ENCODE measurements at regions not wholly inside any gene's neighbourhood (a gene's known extent, or its start where the extent isn't known, plus 50 kb on each side); places are given as distances from the start of the nearest gene placed in this dataset.
A peak's percentile ranks its signal among the peaks of the same experiment; 100 is the strongest.

GRCh38 chr4:166312166-166312565 is 439.1 kb downstream of the TLL1 start:
- no peak overlapping the region for H3K4me3 ChIP-seq
- ATAC-seq (no peak), DNase-seq (no peak)
- H3K4me1 ChIP-seq, result no peaks in the 10 kb centered on the region
- TF ChIP-seq, protein P1, sequence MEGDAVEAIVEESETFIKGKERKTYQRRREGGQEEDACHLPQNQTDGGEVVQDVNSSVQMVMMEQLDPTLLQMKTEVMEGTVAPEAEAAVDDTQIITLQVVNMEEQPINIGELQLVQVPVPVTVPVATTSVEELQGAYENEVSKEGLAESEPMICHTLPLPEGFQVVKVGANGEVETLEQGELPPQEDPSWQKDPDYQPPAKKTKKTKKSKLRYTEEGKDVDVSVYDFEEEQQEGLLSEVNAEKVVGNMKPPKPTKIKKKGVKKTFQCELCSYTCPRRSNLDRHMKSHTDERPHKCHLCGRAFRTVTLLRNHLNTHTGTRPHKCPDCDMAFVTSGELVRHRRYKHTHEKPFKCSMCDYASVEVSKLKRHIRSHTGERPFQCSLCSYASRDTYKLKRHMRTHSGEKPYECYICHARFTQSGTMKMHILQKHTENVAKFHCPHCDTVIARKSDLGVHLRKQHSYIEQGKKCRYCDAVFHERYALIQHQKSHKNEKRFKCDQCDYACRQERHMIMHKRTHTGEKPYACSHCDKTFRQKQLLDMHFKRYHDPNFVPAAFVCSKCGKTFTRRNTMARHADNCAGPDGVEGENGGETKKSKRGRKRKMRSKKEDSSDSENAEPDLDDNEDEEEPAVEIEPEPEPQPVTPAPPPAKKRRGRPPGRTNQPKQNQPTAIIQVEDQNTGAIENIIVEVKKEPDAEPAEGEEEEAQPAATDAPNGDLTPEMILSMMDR (IDR thresholded peaks at IDR 0.05), result no peak
- intact Hi-C loops (cut with DNase I), result no loop called here
- no peak overlapping the region for H3K27ac ChIP-seq
- H3K9me3 ChIP-seq, result no peaks in the 10 kb centered on the region
- no peaks in the 10 kb centered on the region for H3K36me3 ChIP-seq
- no peaks in the 10 kb centered on the region for H3K27me3 ChIP-seq

DNA sequence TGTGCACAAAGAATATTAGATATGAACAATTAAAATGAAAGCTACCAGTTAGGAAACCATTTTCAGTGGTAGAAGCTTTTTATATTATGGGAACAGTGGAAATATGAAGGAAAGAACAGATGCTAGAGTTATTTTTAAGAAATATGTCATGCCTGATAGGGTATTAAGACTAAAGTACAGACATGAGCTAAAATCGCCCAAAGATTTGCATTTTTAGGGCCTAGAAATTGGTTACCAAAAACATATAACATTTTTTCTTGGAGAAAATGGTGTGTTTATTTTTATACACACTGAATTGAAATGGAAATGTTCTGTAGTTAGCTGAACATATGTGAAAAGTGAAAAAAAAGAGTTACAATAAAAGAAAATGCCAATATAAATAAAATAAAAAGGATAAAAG is 441.9 kb downstream of the TLL1 start:
- TF ChIP-seq, protein P1 (IDR thresholded peaks at IDR 0.05), result no peak
- H3K27me3 ChIP-seq, result no peaks in the 10 kb centered on the region
- no peak for DNase-seq
- no peak overlapping the region for H3K4me3 ChIP-seq
- no peaks in the 10 kb centered on the region for H3K9me3 ChIP-seq
- no peaks in the 10 kb centered on the region for H3K36me3 ChIP-seq
- H3K27ac ChIP-seq, result no peak overlapping the region
- no peaks in the 10 kb centered on the region for H3K4me1 ChIP-seq
- ATAC-seq, result no peak
- intact Hi-C loops (cut with DNase I), result no loop called here

GRCh38 chr4:166315721-166316467 is 442.9 kb downstream of the TLL1 start:
- Histone ChIP-seq H3K4me3 (no peak overlapping the region), H3K36me3 (no peaks in the 10 kb centered on the region), H3K27ac (no peak overlapping the region), H3K9me3 (no peaks in the 10 kb centered on the region), H3K4me1 (no peaks in the 10 kb centered on the region), H3K27me3 (no peaks in the 10 kb centered on the region)
- no peak for ATAC-seq
- peak in 1 of 4 donors; percentile 8 for DNase-seq
- intact Hi-C loops (cut with DNase I), result no loop called here
- TF ChIP-seq, protein P1 (IDR thresholded peaks at IDR 0.05), result no peak

GRCh38 chr4:166318810-166319525 is 445.9 kb downstream of the TLL1 start:
- H3K27me3 ChIP-seq, result no peaks in the 10 kb centered on the region
- DNase-seq (no peak), ATAC-seq (no peak)
- no peaks in the 10 kb centered on the region for H3K9me3 ChIP-seq
- H3K4me1 ChIP-seq, result no peaks in the 10 kb centered on the region
- H3K36me3 ChIP-seq, result no peaks in the 10 kb centered on the region
- H3K4me3 ChIP-seq, result no peak overlapping the region
- TF ChIP-seq, protein P1 (IDR thresholded peaks at IDR 0.05), result no peak
- intact Hi-C loops (cut with DNase I), result no loop called here
- H3K27ac ChIP-seq, result no peak overlapping the region

GRCh38 chr4:166323250-166323649 is 450.2 kb downstream of the TLL1 start:
- intact Hi-C loops (cut with DNase I), result no loop called here
- TF ChIP-seq, protein P1 (IDR thresholded peaks at IDR 0.05), result no peak

More at GRCh38 chr4:166323250-166323649, 450.2 kb downstream of the TLL1 start:
- DNase-seq (no peak), ATAC-seq (no peak)
- H3K27me3 ChIP-seq, result no peaks in the 10 kb centered on the region
- no peaks in the 10 kb centered on the region for H3K4me1 ChIP-seq
- H3K9me3 ChIP-seq, result no peaks in the 10 kb centered on the region
- no peak overlapping the region for H3K27ac ChIP-seq
- H3K4me3 ChIP-seq, result no peak overlapping the region
- H3K36me3 ChIP-seq, result no peaks in the 10 kb centered on the region

All from left lung (tissue), 4 donors.